ENCODE measurements at regions not wholly inside any gene's neighbourhood (a gene's known extent, or its start where the extent isn't known, plus 50 kb on each side); places are given as distances from the start of the nearest gene placed in this dataset.
A peak's percentile ranks its signal among the peaks of the same experiment; 100 is the strongest.

DNA sequence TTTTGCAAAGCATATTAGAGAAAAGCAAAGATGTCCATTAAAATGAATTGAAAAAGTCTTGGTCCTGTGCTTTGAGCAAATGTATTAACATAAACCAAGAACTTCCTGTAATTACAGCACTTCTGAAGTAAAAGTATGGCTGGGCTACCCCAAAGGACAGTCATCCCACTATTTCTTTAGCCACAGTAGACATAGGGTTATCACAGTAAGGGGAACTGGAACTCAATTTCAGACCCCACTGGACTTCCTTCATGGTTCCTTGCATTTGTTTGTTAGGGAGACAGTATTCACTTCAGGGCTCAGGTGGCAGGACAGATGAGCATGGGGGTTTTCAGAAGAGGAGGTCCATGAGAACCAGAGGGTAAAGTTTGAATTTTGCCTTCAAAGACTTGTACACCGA lies 203.1 kb upstream of the PDE1C start:
- DNase-seq (ENCODE audit: low read depth in 4 of 4, low spot score in 3 of 4) = no peak

DNA sequence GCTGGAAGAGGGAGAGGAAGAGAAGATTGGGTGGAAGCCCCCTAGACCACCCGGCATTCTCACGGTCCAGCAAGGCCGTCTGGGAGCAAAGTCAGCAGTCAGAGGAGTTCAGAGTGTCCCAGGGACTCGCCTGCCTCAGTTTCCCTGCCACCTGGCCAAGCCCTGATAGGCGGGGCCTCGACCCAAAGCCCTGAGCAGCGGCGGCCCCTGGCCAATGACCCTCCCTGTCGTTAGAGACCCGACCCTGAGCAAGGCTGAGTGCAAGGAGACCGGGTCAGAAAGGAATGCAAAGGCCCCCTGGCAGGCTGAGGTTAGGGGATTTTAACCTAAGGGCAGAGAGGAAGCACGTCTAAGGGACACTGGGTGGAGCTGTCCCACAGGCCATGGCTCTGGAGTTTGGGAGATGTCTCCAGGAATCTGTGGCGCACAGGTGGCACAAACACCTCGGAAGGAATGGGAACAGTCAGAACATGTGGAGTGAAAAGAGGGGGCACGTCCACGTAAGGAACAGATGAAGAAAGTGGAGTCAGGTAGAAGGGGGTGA lies 196.8 kb upstream of the PDE1C start:
- DNase-seq (ENCODE audit: low read depth in 4 of 4, low spot score in 3 of 4) = no peak

DNA sequence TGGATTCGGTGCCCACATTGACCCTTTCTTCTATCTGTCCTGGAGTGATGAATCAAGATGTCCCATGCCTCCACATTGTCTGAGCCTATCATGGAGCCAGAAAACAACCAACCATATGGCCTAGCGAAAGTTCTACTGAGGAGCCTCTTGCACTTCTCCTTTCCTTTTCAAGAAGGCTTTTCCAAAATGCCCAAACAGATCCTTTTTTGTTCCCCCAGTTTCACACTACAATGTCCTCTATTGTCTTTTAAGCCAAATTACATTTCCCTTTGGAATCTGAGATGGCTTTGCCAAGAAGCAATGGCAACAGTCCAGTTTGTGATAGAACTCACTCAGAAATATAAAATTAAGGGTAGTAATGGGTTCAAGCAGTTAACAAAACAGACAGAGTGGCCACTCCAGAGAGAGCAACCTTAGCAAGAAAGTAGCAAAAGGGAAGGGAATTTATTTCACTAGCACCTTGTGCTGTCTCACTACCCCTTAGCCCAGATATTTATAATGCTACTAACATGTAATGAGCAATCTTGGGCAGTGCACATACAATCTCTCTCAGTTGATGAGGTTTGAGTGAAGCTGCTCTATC lies 194.6 kb upstream of the PDE1C start:
- no peak for DNase-seq (ENCODE audit: low read depth in 4 of 4, low spot score in 3 of 4)

- DNase-seq (ENCODE audit: low read depth in 4 of 4, low spot score in 3 of 4) = no peak
Observed at GRCh38 chr7:32263611-32264010, 193.4 kb upstream of the PDE1C start.

DNA sequence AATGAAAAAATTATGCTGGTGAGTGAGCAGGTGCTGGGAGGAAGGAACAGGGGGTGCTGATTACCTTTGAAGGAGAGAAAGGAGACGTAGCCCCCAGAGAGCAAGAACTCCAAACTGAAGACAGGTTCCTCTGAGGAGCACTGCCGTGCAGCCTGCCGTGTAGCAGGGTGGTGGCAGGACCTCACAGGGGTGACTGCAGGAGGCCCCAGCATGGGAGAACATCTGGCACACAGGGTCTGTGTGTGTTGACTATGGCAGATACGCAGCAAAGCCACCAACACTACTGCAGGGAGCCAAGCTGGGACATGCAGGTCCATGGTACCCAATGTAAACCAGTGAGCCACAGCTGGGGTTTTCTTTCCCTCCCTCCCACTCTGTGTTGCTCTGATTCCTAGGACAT lies 192.1 kb upstream of the PDE1C start:
- DNase-seq (ENCODE audit: low read depth in 4 of 4, low spot score in 3 of 4) = no peak

- DNase-seq (ENCODE audit: low read depth in 4 of 4, low spot score in 3 of 4) = no peak
Observed at GRCh38 chr7:32259931-32260596, 189.9 kb upstream of the PDE1C start.

DNA sequence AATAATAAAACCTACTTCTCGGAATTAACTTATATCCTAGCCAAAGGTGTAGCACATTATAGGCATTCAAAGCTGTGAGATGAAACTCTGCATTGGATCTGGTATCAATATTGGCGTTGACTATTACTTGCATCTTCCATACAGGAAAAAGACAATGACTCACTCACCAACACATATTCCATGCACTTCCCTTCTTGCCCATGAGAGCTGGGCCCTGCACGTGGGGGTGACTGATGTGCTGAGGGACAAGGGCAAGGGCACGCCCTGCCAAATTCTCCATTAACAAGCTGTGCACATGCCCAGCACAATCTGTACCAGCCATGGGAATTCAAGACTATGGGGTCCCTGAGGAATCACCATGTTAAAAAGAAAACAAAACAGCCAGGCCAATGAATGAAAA lies 188.1 kb upstream of the PDE1C start:
- no peak for DNase-seq (ENCODE audit: low read depth in 4 of 4, low spot score in 3 of 4)

GRCh38 chr7:32257621-32258020 lies 187.4 kb upstream of the PDE1C start:
- DNase-seq (ENCODE audit: low read depth in 4 of 4, low spot score in 3 of 4) = no peak

- DNase-seq (ENCODE audit: low read depth in 4 of 4, low spot score in 3 of 4) = no peak
Observed at GRCh38 chr7:32256811-32257210, 186.6 kb upstream of the PDE1C start.

DNA sequence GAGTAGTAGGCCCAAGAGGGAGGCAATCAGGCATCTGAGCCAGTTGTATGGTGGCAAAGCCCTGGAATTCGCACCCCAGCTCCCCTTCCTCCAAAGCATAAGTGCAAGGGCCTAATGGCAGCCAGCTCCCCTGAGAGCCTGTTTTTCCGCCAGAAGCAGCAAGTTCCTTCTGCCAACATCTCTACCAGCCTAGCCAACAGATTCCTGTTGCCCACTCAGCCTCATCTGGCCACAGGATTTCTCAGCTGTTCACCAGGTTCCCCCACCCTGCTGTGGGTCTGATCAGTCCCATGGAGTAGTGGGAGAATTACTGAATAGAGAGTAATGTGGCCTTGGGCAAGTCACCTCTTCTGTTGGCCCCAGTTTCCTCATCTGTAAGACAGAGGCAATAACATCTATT lies 186.2 kb upstream of the PDE1C start:
- no peak for DNase-seq (ENCODE audit: low read depth in 4 of 4, low spot score in 3 of 4)

DNA sequence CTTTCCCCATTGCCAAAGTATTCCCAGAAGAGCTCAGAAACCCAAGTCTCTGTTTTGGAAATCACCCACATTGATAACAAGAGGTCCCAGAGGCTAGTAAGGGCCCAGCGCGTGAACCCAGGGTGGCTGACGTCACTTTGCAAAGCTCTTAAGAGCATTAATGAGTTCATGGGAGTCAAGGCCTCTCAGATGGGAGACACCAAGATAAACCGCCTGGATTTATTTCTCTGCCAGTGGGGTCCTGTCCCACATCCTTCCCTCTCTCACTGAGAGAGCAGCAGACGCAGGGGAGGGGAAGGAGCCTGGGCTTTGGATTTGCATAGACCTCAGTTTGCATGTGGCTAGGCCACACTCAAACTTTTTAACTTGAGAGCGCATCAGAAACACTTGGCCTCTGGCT lies 184.8 kb upstream of the PDE1C start:
- peak in 1 of 4 donors; percentile 5 for DNase-seq (ENCODE audit: low read depth in 4 of 4, low spot score in 3 of 4)

DNA sequence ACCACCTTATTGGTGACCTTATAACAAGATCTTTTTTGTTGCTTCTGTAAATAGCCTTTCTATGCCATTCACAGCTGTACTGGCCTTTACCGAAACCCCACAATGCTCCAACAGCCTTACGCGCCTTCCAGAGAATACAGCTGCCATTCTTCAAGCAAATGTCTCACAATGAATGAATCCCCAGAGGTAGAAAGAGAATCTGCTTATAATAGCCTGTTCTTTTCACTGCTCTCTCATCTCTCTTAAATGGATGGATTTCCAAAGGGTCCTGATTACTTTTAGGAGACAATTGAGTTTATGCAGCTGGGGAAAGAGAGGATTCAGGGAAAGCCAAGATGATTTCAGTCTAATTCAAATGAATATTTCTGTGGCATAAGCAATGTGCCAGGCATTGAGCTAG lies 183.1 kb upstream of the PDE1C start:
- no peak for DNase-seq (ENCODE audit: low read depth in 4 of 4, low spot score in 3 of 4)

DNA sequence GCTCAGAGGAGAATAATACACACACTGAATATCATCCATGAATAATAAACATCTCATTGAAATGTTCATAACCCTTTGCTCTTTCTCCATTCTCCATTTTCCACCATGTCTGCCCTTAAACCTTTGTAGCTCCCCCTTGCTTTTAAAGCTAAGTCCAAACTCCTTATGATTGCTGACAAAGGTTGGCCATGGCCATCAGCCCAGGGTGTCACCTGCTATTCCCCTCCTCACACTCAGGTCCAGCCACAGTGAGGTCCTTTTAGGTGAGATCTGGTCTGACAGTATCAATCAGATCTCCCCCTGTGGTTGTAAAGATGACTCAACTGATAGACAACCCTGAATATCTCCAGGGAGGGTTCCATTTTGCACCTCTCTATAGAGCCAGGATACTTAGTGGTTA lies 181.5 kb upstream of the PDE1C start:
- DNase-seq (ENCODE audit: low read depth in 4 of 4, low spot score in 3 of 4) = no peak

DNA sequence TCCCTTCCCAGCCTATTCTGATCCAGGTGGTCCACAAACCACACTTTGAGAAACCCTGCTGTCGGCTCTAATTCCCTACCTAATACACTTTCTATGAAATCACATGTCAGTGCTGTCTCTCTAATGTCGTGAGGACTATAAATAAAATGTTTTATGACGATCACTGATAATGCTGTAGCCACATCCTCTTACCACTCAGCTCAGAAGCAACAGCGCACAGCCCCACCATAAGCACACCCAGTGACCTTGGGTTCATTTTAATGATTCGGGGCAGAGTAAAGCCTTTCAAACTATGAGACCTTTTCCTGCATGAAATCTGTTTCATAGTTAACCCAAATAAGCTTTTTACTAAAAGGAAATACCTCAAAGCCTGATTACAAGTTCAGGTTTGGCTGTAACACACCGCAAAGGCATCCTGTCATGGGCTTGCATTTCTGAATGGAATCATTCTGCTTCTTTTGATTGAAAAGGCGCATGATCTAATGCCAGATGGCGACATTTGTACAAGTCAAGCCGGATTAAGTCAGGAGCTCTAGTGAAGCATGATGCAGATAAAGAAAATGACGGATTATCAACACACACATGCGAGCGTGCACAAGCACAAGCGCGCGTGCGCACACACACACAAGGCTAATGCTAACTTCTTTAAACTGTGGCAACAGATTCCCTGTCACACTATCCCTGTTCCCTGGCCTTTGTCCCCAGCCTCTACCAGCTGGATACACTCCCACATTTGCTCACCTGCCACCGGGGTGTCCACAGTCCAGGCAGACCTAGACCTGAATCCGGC lies 180.5 kb upstream of the PDE1C start:
- no peak for DNase-seq (ENCODE audit: low read depth in 4 of 4, low spot score in 3 of 4)

DNA sequence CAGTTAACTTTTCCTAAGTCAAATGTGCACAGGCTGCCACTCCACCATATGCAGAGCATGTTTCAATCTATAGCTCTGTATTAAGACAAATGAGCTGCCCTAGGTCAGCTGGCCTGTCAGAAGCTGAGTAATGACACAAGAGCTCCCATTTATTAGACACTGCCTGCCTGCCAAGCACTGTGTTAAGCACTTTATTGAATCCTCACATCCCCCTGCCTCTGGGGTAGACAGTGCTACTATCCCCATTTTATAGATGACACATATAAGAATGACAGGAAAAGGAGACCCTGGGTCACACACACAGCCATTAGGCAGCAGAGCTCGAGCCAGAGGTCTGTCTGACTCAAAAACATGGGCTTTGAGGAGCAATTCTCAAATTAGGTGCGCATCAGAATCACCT lies 179.8 kb upstream of the PDE1C start:
- no peak for DNase-seq (ENCODE audit: low read depth in 4 of 4, low spot score in 3 of 4)

GRCh38 chr7:32248522-32248921 lies 178.3 kb upstream of the PDE1C start:
- no peak for DNase-seq (ENCODE audit: low read depth in 4 of 4, low spot score in 3 of 4)

DNA sequence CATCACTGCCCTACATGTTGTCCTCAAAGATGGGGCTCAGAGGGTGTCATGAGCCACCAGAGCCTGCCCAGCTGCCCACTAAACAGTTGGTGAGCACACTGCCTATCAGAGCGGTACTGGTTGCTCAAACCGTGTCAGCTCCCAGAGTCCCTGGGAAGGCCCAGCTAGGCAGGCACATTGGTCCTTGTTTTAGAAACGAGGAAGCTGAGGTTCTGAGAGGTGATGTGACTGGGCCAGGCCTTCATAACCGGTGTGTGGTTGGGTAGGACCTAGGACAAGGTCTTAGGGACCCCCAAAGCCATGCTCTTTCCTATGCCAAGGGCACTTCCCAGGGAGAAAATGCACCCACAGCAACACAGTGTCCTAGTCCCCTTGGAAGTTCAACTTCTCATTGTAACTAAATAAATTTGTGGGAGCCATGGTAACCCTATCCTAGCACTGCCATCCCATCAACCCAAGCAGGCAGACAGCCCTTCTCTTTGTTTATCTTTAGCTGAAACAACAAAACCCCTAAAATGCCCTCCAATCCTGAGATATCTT lies 174.7 kb upstream of the PDE1C start:
- DNase-seq (ENCODE audit: low read depth in 4 of 4, low spot score in 3 of 4) = no peak

- DNase-seq (ENCODE audit: low read depth in 4 of 4, low spot score in 3 of 4) = no peak
Observed at GRCh38 chr7:32243687-32244290, 173.6 kb upstream of the PDE1C start.

DNA sequence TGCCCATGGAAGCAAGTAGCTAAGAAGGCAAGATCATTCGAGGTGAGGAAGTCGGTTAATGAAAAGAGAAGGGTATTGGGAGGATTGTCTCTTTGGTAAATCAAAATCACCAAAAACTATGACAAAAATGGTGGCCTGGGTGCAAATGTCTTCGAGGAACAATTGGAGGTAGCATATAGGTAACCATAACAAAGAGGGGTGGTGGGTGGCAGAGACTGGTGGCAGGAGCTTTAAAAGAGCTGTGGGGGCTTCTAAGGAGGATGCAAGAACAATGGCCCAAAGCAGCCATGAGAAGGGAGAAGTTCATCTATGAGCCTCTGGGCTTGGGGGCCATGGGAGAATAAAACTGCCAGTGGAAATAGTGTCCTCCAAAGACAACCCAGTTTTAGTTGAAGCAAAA lies 172.2 kb upstream of the PDE1C start:
- DNase-seq (ENCODE audit: low read depth in 4 of 4, low spot score in 3 of 4) = no peak

DNA sequence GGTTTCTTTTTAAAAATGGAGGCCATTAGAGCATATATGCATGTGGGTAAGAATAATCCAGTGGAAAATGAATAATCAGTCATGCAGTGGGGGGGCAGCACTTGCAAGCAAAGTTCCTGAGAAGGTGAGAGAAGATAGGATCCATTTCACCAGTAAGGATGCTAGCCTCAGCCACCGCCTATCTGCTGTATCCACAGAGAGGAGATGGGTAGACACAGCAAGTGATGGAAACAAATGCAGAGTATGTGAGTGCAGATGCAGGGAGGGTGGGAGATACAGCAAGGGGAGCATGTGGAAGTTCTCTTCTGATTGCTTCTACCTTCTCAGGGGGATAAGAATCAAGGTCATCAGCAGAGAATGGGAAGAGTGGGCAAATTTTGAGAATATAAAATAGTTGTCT lies 171.4 kb upstream of the PDE1C start:
- DNase-seq (ENCODE audit: low read depth in 4 of 4, low spot score in 3 of 4) = no peak

DNA sequence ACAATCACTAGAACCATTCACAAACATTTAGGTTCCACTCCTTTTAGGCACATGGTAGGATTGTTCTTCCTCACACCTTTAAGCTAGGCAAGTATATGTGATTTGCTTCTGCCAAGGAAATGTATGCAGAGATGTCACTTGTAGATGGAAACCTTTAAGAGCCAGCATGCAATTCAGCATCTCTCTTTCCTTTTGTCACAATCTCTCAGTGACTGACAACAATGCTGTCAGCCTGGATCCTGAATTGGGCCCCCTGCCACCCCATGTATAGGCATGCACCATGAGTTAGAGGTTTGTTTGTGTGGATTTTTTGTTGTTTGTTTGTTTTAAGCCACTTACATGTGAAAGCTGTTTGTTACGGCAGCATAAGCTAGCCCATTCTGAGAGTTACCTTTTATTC lies 169.6 kb upstream of the PDE1C start:
- DNase-seq (ENCODE audit: low read depth in 4 of 4, low spot score in 3 of 4) = no peak
